HepG2 (cell line): ENCODE measurements at regions not wholly inside any gene's neighbourhood (a gene's known extent, or its start where the extent isn't known, plus 50 kb on each side); places are given as distances from the start of the nearest gene placed in this dataset.

Experiments used
- ATAC-seq: fragments of 200-7000 bp; cut with Tn5 transposase; 3 replicates; pipeline ENCODE4 v1.9.1; 2020; ENCODE audit warnings: mild to moderate bottlenecking, moderate library complexity
- BruUV-seq: library from RNA; stranded (reverse); fragments of 400-500 nt; replicated peaks from 2 replicates; lab custom pipeline; 2021; lab: Mats Ljungman, UMichigan
- CTCF ChIA-PET: fragments of 300-600 bp; formaldehyde crosslinking; extraction: SDS; loops from one replicate; lab custom pipeline; 2021; ENCODE audit warnings: low total read pairs, inconsistent platforms, low intra/inter-chr PET ratio; lab: Yijun Ruan, JAX
- POLR2A ChIA-PET: fragments of 350-600 bp; sonication (Branson Sonifier 250); formaldehyde crosslinking; loops from one replicate; lab custom pipeline; 2020; ENCODE audit warnings: antibody characterized with exemption, inconsistent platforms; lab: Yijun Ruan, JAX
- DNase-seq: peaks from one replicate; pipeline ENCODE4 v3.0.0-alpha.2; 2015; ENCODE audit warnings: low spot score
- FAIRE-seq: peaks from 3 replicates; lab custom pipeline; 2011; peaks lifted over from hg19 to GRCh38; lab: Jason Lieb, UNC
- H2AFZ ChIP-seq: one replicate; pipeline ENCODE4 v1.6.1; 2011; ENCODE audit warnings: low read length, inconsistent platforms
- H3K27ac ChIP-seq: fragments of 300-600 bp; 3 replicates; pipeline ENCODE4 v1.8.0; 2011; ENCODE audit warnings: mixed run types, mild to moderate bottlenecking, mixed read lengths, low read length, inconsistent platforms; ENCODE audit not compliant: insufficient read depth; ENCODE audit errors: extremely low read length
- H3K27me3 ChIP-seq, 2 experiments: fragments of 200-600 bp in 1 of 2; 2 replicates in 1 of 2; 3 replicates in 1 of 2; pipeline versions ENCODE4 v1.6.0 to v1.8.0; 2011; ENCODE audit warnings: low read length in 2 of 2, mild to moderate bottlenecking in 2 of 2, moderate library complexity in 2 of 2, inconsistent platforms in 1 of 2; ENCODE audit not compliant: insufficient read depth in 2 of 2, control insufficient read depth in 1 of 2
- H3K36me3 ChIP-seq, 2 experiments: fragments of 200-600 bp in 1 of 2; replicated peaks in 1 of 2; 2 replicates in 1 of 2; 3 replicates in 1 of 2; pipeline versions ENCODE4 v1.5.1 to v1.8.0; 2011; ENCODE audit warnings: low read length in 2 of 2, inconsistent platforms in 1 of 2; ENCODE audit not compliant: insufficient read depth in 2 of 2, control insufficient read depth in 1 of 2
- H3K4me1 ChIP-seq: 2 replicates; pipeline ENCODE4 v1.5.1; 2012; ENCODE audit warnings: low read length, inconsistent platforms; ENCODE audit not compliant: insufficient read depth
- H3K4me2 ChIP-seq: 2 replicates; pipeline ENCODE4 v1.6.0; 2011; ENCODE audit warnings: low read depth, low read length, inconsistent platforms
- H3K4me3 ChIP-seq, 3 experiments: fragments of 200-600 bp in 1 of 3; sonication (generic), shearing (Covaris generic) in 1 of 3; replicated peaks in 1 of 3; 2 replicates each; pipeline ENCODE4 v1.5.1; 2011 to 2016; ENCODE audit warnings: low read length in 3 of 3, inconsistent platforms in 2 of 3, low read depth in 2 of 3, mild to moderate bottlenecking in 2 of 3, control low read depth in 1 of 3, mixed read lengths in 1 of 3; ENCODE audit not compliant: insufficient read depth in 1 of 3
- H3K79me2 ChIP-seq: one replicate; pipeline ENCODE4 v1.6.1; 2011; ENCODE audit warnings: low read length, inconsistent platforms; ENCODE audit not compliant: insufficient read depth
- H3K9ac ChIP-seq: 2 replicates; pipeline ENCODE4 v1.6.0; 2011; ENCODE audit warnings: mild to moderate bottlenecking, low read depth, low read length, inconsistent platforms; ENCODE audit not compliant: insufficient read depth
- H3K9me3 ChIP-seq: 2 replicates; pipeline ENCODE4 v1.5.1; 2012; ENCODE audit warnings: mild to moderate bottlenecking, low read length
- H4K20me1 ChIP-seq: 2 replicates; pipeline ENCODE4 v1.6.0; 2011; ENCODE audit warnings: inconsistent platforms, mild to moderate bottlenecking, low read length, moderate library complexity; ENCODE audit not compliant: insufficient read depth
- ADNP ChIP-seq: sonication (generic); formaldehyde crosslinking; IDR thresholded peaks from 2 replicates; pipeline ENCODE4 v1.4.0; 2020; ENCODE audit warnings: missing genetic modification reagents
- KAT7 ChIP-seq: IDR thresholded peaks from 2 replicates; pipeline ENCODE4 v1.6.1; 2018; ENCODE audit warnings: borderline replicate concordance, missing compliant biosample characterization
- KDM5A ChIP-seq: fragments of 200-600 bp; sonication (generic); IDR thresholded peaks from 2 replicates; pipeline ENCODE4 v1.7.0; 2018; ENCODE audit warnings: antibody characterized with exemption, mild to moderate bottlenecking, low read length, borderline replicate concordance
- NFATC3 ChIP-seq: sonication (generic); formaldehyde crosslinking; IDR thresholded peaks from 2 replicates; pipeline ENCODE4 v1.5.1; 2020; ENCODE audit warnings: mild to moderate bottlenecking, missing genetic modification reagents
- SMAD3 ChIP-seq: sonication (generic); formaldehyde crosslinking; IDR thresholded peaks from 2 replicates; pipeline ENCODE4 v1.4.0; 2020; ENCODE audit warnings: missing genetic modification reagents
- ZFYVE20 ChIP-seq: sonication (generic); formaldehyde crosslinking; IDR thresholded peaks from 2 replicates; pipeline ENCODE4 v1.8.0; 2023; ENCODE audit warnings: low read depth, mild to moderate bottlenecking, moderate library complexity, missing genetic modification reagents, borderline replicate concordance
- ZNF543 ChIP-seq: sonication (generic); formaldehyde crosslinking; IDR thresholded peaks from 2 replicates; pipeline ENCODE4 v1.4.0; 2020; ENCODE audit warnings: mild to moderate bottlenecking, missing genetic modification reagents
- in situ Hi-C: cut with HindIII; loops from 2 replicates; pipeline ENCODE4 v1.10.0; 2017; ENCODE audit warnings: low pct_unique_long_range_greater_than_20kb; ENCODE audit not compliant: extremely low pct_ligation_motif_present
- intact Hi-C: fragments of 100-400 bp; cut with micrococcal nuclease; formaldehyde crosslinking; loops from one replicate; pipeline ENCODE4 v1.10.0; 2022; ENCODE audit not compliant: unreplicated experiment
- TF ChIP-seq, protein P1 (sequence below): sonication (generic); formaldehyde crosslinking; IDR thresholded peaks from 2 replicates; pipeline ENCODE4 v1.5.1; 2020; ENCODE audit warnings: mild to moderate bottlenecking, missing genetic modification reagents

GRCh38 chr11:87517351-87517750 is 479.6 kb downstream of the TMEM135 start:
- no peaks in the 10 kb centered on the region for H3K9me3 ChIP-seq
- H3K27me3 ChIP-seq, result no peaks in the 10 kb centered on the region
- FAIRE-seq (no peak), ATAC-seq (no peak), DNase-seq (no peak)
- intact Hi-C loops, result no loop called here
- no peak overlapping the region for H2AFZ ChIP-seq
- ChIA-PET CTCF (no interaction called here), POLR2A (no interaction called here)
- H4K20me1 ChIP-seq, result no peaks in the 10 kb centered on the region
- no TSS peak for BruUV-seq
- in situ Hi-C loops, result no loop called here
- H3K4me3 ChIP-seq, result no peak overlapping the region
- no peaks in the 10 kb centered on the region for H3K36me3 ChIP-seq
- no peak overlapping the region for H3K9ac ChIP-seq
- H3K27ac ChIP-seq, result no peak overlapping the region
- no peaks in the 10 kb centered on the region for H3K79me2 ChIP-seq
- H3K4me1 ChIP-seq, result no peaks in the 10 kb centered on the region
- no peak overlapping the region for H3K4me2 ChIP-seq
- TF ChIP-seq ZFYVE20 (no peak), KDM5A (no peak), ZNF543 (no peak), NFATC3 (no peak), SMAD3 (CRISPR knock-in tag) (no peak), KAT7 (CRISPR knock-in tag) (no peak), ADNP (CRISPR knock-in tag) (no peak)
- TF ChIP-seq, protein P1, sequence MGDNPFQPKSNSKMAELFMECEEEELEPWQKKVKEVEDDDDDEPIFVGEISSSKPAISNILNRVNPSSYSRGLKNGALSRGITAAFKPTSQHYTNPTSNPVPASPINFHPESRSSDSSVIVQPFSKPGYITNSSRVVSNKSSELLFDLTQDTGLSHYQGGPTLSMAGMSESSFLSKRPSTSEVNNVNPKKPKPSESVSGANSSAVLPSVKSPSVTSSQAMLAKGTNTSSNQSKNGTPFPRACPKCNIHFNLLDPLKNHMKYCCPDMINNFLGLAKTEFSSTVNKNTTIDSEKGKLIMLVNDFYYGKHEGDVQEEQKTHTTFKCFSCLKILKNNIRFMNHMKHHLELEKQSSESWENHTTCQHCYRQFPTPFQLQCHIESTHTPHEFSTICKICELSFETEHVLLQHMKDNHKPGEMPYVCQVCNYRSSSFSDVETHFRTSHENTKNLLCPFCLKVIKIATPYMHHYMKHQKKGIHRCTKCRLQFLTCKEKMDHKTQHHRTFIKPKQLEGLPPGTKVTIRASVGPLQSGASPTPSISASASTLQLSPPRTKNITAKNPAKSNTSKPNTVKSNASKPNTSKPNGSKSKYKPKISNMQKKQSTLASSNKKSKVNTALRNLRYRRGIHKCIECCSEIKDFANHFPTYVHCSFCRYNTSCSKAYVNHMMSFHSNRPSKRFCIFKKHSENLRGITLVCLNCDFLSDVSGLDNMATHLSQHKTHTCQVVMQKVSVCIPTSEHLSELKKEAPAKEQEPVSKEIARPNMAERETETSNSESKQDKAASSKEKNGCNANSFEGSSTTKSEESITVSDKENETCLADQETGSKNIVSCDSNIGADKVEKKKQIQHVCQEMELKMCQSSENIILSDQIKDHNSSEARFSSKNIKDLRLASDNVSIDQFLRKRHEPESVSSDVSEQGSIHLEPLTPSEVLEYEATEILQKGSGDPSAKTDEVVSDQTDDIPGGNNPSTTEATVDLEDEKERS (CRISPR knock-in tag), result no peak
